SU-DHL-6 (cell line): ENCODE measurements at regions not wholly inside any gene's neighbourhood (a gene's known extent, or its start where the extent isn't known, plus 50 kb on each side); places are given as distances from the start of the nearest gene placed in this dataset.

Source experiments
- H2AFZ ChIP-seq: fragments of 200-600 bp; sonication (generic); 2 replicates; pipeline ENCODE4 v1.6.1; 2014; ENCODE audit warnings: low read depth, mild to moderate bottlenecking, moderate library complexity, mixed read lengths, antibody characterized with exemption, low read length; ENCODE audit not compliant: severe bottlenecking
- H3F3A ChIP-seq: fragments of 200-600 bp; shearing (Covaris generic); 2 replicates; pipeline ENCODE4 v1.6.0; 2016; ENCODE audit warnings: antibody characterized with exemption, mild to moderate bottlenecking; ENCODE audit not compliant: insufficient read depth
- H3K27ac ChIP-seq: fragments of 200-600 bp; sonication (generic); 2 replicates; pipeline ENCODE4 v1.5.1; 2016; ENCODE audit warnings: low read depth, mild to moderate bottlenecking, low read length, moderate library complexity, mixed read lengths
- H3K27me3 ChIP-seq: fragments of 200-600 bp; sonication (generic), shearing (Covaris generic); 2 replicates; pipeline ENCODE4 v1.6.0; 2014; ENCODE audit warnings: mild to moderate bottlenecking, low read length
- H3K36me3 ChIP-seq: fragments of 200-600 bp; sonication (generic); 2 replicates; pipeline ENCODE4 v1.6.1; 2014; ENCODE audit warnings: mild to moderate bottlenecking, low read length, mixed read lengths
- H3K4me2 ChIP-seq: fragments of 300-600, 200-600 bp; shearing (Covaris generic), sonication (generic); 2 replicates; pipeline ENCODE4 v1.6.0; 2014; ENCODE audit warnings: low read length, low read depth, mild to moderate bottlenecking; ENCODE audit not compliant: poor library complexity, severe bottlenecking
- H3K4me3 ChIP-seq: fragments of 200-600 bp; sonication (generic); 2 replicates; pipeline ENCODE4 v1.5.1; 2014; ENCODE audit warnings: antibody characterized with exemption, low read length, mild to moderate bottlenecking, mixed read lengths; ENCODE audit not compliant: insufficient read depth, poor library complexity, severe bottlenecking
- H3K79me2 ChIP-seq: fragments of 200-600 bp; sonication (generic); 2 replicates; pipeline ENCODE4 v1.6.1; 2014; ENCODE audit warnings: mild to moderate bottlenecking, low read length, moderate library complexity; ENCODE audit not compliant: insufficient read depth
- H3K9ac ChIP-seq: fragments of 200-600 bp; sonication (generic); 2 replicates; pipeline ENCODE4 v1.7.0; 2014; ENCODE audit warnings: mild to moderate bottlenecking, low read length
- H3K9me2 ChIP-seq: fragments of 200-600 bp; sonication (generic); replicated peaks from 2 replicates; pipeline ENCODE4 v1.6.1; 2014; ENCODE audit warnings: low read length; ENCODE audit not compliant: insufficient read depth
- H3K9me3 ChIP-seq: fragments of 200-600 bp; sonication (generic); 2 replicates; pipeline ENCODE4 v1.6.1; 2014; ENCODE audit warnings: low read length, mixed read lengths; ENCODE audit not compliant: insufficient read depth
- H4K20me1 ChIP-seq: fragments of 200-600 bp; sonication (generic); 2 replicates; pipeline ENCODE4 v1.6.1; 2014; ENCODE audit warnings: low read depth, mild to moderate bottlenecking, antibody characterized with exemption, low read length, moderate library complexity, mixed read lengths
- EZH2phosphoT487 ChIP-seq: fragments of 200-600 bp; sonication (generic), shearing (Covaris generic); conservative IDR thresholded peaks from 2 replicates; pipeline ENCODE4 v1.6.1; 2018; ENCODE audit warnings: mild to moderate bottlenecking, antibody characterized with exemption, low read length, moderate library complexity, mixed read lengths
- TF ChIP-seq, protein P1 (sequence below): fragments of 200-600 bp; sonication (generic); IDR thresholded peaks from one replicate; pipeline ENCODE4 v1.5.1; 2017; ENCODE audit warnings: antibody characterized with exemption, mild to moderate bottlenecking, low read length, moderate library complexity; ENCODE audit not compliant: insufficient read depth, poor library complexity, severe bottlenecking

DNA sequence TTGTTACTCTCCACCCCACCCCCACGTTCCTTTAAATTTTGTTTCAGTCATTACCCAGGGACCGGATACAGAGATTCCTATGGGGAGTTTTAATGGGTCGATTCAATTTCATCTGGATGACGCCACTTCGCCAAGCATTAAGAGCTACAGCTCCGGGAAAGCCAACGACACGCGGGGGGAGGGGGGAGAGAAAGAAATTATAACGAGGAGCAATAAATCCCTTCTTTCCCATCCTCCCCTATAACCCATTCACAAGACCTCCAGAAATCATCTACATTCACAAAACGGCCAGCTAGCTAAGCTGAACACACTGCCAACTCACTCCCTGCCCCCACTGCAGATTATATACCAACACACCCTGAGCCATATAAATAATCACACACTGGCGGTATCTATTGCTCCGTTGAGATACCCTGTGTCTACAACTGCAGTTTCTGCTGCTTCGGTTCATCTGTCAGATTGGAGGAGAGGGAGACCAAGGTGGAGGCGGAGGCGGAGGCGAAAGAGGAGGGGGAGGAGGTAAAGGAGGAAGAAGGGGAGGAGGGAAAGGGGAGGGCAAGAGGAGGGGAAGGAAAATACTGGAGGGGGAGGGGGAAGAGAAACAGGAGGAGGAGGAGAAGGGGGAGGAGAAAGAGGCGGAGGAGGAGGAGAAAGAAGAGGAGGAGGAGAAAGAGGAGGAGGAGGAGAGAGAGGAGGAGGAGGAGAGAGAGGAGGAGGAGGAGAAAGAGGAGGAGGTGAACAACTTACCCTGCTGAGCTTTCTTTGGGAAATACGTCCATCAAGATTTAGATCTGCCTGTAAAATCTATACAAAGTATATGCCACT is 113.9 kb upstream of the VAMP7 start:
- no peaks in the 10 kb centered on the region for H3K27me3 ChIP-seq
- no peak overlapping the region for H3K4me2 ChIP-seq

DNA sequence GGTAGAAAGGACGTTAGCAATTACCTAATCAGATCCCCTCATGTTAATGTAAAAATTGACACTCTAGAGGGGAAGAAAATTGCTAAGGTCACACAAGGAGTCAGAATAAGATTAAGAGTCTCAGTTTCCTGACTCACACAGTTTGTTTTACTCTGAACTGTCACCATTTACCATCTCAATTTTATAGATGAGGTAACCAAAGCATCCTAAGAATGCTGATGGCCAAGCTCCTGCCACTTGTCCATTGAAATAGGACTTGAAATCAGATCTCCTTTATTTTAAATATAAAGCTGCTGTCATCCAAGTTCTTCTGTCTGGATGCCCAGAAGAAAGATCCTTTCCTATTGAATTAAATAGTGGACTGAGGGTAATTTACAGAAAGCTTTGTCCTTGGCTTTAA is 114.8 kb upstream of the VAMP7 start:
- no peaks in the 10 kb centered on the region for H3K9me3 ChIP-seq
- no peaks in the 10 kb centered on the region for H3K27me3 ChIP-seq
- no peak overlapping the region for H3K4me2 ChIP-seq
- no peaks in the 10 kb centered on the region for H3F3A ChIP-seq
- H3K36me3 ChIP-seq: no peaks in the 10 kb centered on the region
- H3K79me2 ChIP-seq: no peaks in the 10 kb centered on the region
- H3K4me3 ChIP-seq: no peak overlapping the region
- no peaks in the 10 kb centered on the region for H4K20me1 ChIP-seq
- H3K9ac ChIP-seq: no peak overlapping the region
- no peak for TF ChIP-seq EZH2phosphoT487
- TF ChIP-seq, protein P1, sequence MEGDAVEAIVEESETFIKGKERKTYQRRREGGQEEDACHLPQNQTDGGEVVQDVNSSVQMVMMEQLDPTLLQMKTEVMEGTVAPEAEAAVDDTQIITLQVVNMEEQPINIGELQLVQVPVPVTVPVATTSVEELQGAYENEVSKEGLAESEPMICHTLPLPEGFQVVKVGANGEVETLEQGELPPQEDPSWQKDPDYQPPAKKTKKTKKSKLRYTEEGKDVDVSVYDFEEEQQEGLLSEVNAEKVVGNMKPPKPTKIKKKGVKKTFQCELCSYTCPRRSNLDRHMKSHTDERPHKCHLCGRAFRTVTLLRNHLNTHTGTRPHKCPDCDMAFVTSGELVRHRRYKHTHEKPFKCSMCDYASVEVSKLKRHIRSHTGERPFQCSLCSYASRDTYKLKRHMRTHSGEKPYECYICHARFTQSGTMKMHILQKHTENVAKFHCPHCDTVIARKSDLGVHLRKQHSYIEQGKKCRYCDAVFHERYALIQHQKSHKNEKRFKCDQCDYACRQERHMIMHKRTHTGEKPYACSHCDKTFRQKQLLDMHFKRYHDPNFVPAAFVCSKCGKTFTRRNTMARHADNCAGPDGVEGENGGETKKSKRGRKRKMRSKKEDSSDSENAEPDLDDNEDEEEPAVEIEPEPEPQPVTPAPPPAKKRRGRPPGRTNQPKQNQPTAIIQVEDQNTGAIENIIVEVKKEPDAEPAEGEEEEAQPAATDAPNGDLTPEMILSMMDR: no peak
- no peak overlapping the region for H2AFZ ChIP-seq
- H3K9me2 ChIP-seq: no peaks in the 10 kb centered on the region
- H3K27ac ChIP-seq: no peak overlapping the region

More for the DNA sequence above, 113.9 kb upstream of the VAMP7 start:
- no peak overlapping the region for H3K9ac ChIP-seq
- H3K27ac ChIP-seq: no peak overlapping the region
- no peaks in the 10 kb centered on the region for H3F3A ChIP-seq
- no peaks in the 10 kb centered on the region for H3K36me3 ChIP-seq
- no peaks in the 10 kb centered on the region for H3K9me3 ChIP-seq
- no peak overlapping the region for H3K4me3 ChIP-seq
- H3K79me2 ChIP-seq: no peaks in the 10 kb centered on the region
- TF ChIP-seq, protein P1: no peak
- no peak for TF ChIP-seq EZH2phosphoT487
- no peaks in the 10 kb centered on the region for H3K9me2 ChIP-seq
- no peaks in the 10 kb centered on the region for H4K20me1 ChIP-seq
- no peak overlapping the region for H2AFZ ChIP-seq

DNA sequence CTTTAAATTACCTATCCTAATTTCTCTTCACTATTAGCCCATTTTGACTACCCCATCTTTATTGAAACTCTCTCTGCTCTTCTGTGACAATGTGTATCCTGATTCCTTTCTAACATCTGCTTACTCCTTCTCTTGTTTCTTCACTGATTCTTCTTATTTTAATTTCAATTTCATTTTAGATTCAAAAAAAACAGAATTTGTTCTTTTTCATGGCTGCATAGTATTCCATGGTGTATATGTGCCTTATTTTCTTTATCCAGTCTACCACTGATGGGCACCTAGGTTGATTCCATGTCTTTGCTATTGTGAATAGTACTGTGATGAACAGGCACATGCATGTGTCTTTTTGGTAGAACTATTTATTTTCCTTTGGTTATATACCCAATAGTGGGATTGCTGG is 120.0 kb upstream of the VAMP7 start:
- H3F3A ChIP-seq: no peaks in the 10 kb centered on the region
- H3K27me3 ChIP-seq: no peaks in the 10 kb centered on the region
- TF ChIP-seq EZH2phosphoT487: no peak
- TF ChIP-seq, protein P1: no peak
- H3K27ac ChIP-seq: no peak overlapping the region
- H3K79me2 ChIP-seq: no peaks in the 10 kb centered on the region
- H3K36me3 ChIP-seq: no peaks in the 10 kb centered on the region
- H3K4me3 ChIP-seq: no peak overlapping the region
- no peaks in the 10 kb centered on the region for H4K20me1 ChIP-seq
- no peak overlapping the region for H2AFZ ChIP-seq
- H3K9ac ChIP-seq: no peak overlapping the region
- no peaks in the 10 kb centered on the region for H3K9me3 ChIP-seq
- H3K9me2 ChIP-seq: no peaks in the 10 kb centered on the region
- H3K4me2 ChIP-seq: no peak overlapping the region
